ENCODE measurements at regions not wholly inside any gene's neighbourhood (a gene's known extent, or its start where the extent isn't known, plus 50 kb on each side); places are given as distances from the start of the nearest gene placed in this dataset.

DNA sequence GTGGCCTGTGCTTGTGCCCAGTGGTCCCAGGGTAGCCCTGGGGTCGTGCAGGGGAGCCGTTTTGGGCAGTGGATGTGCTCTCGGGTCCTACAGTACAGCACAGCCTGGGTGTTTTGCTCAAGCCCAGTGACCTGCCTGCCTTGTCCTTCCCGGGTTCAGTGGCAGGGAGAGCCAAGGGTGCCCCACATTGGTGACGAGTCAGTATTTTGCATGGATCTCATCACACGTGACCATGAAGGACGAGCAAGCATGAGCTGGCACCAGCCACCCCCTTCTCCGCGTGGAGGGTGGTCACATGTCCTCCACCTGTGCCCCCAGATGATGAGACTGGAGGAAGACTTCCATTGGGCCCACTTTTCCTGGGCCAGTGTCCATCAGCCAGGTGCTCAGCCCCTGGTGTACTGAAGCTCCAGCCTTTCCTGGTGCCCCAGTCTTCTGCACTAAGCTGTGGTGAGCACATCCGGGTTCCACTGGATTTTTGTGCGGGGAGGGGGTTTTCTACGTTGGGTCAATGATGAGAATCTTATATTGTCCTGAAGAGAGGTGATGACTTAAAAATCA lies 197.5 kb downstream of the UBE3A start:
- Histone ChIP-seq H3K27ac (ENCODE audit: low read length) (no peak overlapping the region), H3K36me3 (ENCODE audit: low read depth, low read length) (no peaks in the 10 kb centered on the region), H3K9me3 (ENCODE audit: low read length) (peaks cover 5% of the 10 kb centered on the region; the same call in 1 of the 2 replicates), H3K4me3 (ENCODE audit: low read length) (no peak overlapping the region), H3K4me1 (ENCODE audit: insufficient read depth, low read length) (no peaks in the 10 kb centered on the region), H4K20me1 (ENCODE audit: low read length) (no peaks in the 10 kb centered on the region), H3K4me2 (ENCODE audit: low read length) (no peak overlapping the region), H3K9ac (ENCODE audit: low read length) (no peak overlapping the region), H3K9me2 (replicated peaks; ENCODE audit: low read length) (no peaks in the 10 kb centered on the region), H2AFZ (ENCODE audit: low read length) (no peak overlapping the region), H3F3A (ENCODE audit: low read length, unreplicated experiment) (no peaks in the 10 kb centered on the region), H3K79me2 (ENCODE audit: low read length) (no peaks in the 10 kb centered on the region), H3K27me3 (ENCODE audit: low read length) (no peaks in the 10 kb centered on the region)
- no TSS peak for BruUV-seq (replicated peaks)
- no peak for ATAC-seq
- no peak for DNase-seq
- CTCF ChIA-PET: no interaction called here
- no peak for TF ChIP-seq EZH2phosphoT487 (IDR thresholded peaks at IDR 0.05; ENCODE audit: borderline replicate concordance, low read length)
- TF ChIP-seq, protein P1, sequence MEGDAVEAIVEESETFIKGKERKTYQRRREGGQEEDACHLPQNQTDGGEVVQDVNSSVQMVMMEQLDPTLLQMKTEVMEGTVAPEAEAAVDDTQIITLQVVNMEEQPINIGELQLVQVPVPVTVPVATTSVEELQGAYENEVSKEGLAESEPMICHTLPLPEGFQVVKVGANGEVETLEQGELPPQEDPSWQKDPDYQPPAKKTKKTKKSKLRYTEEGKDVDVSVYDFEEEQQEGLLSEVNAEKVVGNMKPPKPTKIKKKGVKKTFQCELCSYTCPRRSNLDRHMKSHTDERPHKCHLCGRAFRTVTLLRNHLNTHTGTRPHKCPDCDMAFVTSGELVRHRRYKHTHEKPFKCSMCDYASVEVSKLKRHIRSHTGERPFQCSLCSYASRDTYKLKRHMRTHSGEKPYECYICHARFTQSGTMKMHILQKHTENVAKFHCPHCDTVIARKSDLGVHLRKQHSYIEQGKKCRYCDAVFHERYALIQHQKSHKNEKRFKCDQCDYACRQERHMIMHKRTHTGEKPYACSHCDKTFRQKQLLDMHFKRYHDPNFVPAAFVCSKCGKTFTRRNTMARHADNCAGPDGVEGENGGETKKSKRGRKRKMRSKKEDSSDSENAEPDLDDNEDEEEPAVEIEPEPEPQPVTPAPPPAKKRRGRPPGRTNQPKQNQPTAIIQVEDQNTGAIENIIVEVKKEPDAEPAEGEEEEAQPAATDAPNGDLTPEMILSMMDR (conservative IDR thresholded peaks at IDR 0.05; ENCODE audit: low read depth, low read length): no peak
- no peak for TF ChIP-seq EZH2 (IDR thresholded peaks at IDR 0.05; ENCODE audit: low read length, unreplicated experiment)
- POLR2A ChIA-PET (ENCODE audit: unreplicated experiment): no interaction called here
- intact Hi-C loops (cut with micrococcal nuclease): no loop called here

DNA sequence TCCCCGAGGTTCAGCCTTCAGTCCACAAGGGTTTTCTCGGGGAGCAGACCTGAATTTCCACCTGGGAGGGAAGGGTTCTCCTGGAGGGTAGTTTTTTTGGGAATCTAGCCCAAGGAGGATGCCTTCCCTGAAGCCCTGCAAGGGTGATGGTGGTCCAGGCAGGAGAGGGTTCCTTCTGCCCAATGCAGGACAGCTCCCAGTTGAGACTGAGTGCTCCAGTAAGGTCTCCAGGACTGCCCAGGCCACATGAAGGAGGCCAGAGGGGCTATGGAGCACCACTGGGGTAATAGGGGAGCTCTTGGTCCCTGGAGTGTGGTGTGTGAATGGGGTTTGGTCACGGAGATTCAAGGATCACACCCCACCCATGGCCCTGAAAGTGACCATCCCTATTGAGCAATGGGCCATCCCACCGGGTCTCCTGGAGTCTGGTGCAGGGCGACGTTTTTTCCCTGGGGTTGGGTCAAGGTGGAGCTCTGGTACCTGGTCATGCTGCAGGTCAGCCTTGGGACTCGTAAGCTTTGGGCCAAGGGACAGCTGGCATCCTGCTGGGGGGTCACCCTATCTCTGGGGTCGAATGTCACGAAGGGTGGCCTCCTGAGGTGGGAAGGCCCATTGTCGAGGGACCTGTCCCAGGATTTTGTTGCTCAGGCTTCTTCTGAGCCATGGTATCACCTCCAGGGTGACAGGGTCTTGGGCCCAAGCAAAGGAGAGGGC lies 196.5 kb downstream of the UBE3A start:
- Histone ChIP-seq H3K4me2 (ENCODE audit: low read length) (no peak overlapping the region), H3K79me2 (ENCODE audit: low read length) (no peaks in the 10 kb centered on the region), H3K36me3 (ENCODE audit: low read depth, low read length) (no peaks in the 10 kb centered on the region), H3K27me3 (ENCODE audit: low read length) (no peaks in the 10 kb centered on the region), H3K27ac (ENCODE audit: low read length) (no peak overlapping the region), H3K4me1 (ENCODE audit: insufficient read depth, low read length) (no peaks in the 10 kb centered on the region), H2AFZ (ENCODE audit: low read length) (no peak overlapping the region), H4K20me1 (ENCODE audit: low read length) (no peaks in the 10 kb centered on the region), H3K9ac (ENCODE audit: low read length) (no peak overlapping the region), H3F3A (ENCODE audit: low read length, unreplicated experiment) (no peaks in the 10 kb centered on the region), H3K9me3 (ENCODE audit: low read length) (peaks cover 5% of the 10 kb centered on the region; the same call in 1 of the 2 replicates), H3K4me3 (ENCODE audit: low read length) (no peak overlapping the region), H3K9me2 (replicated peaks; ENCODE audit: low read length) (no peaks in the 10 kb centered on the region)
- ATAC-seq (no peak), DNase-seq (no peak)
- intact Hi-C loops (cut with micrococcal nuclease): no loop called here
- ChIA-PET POLR2A (ENCODE audit: unreplicated experiment) (no interaction called here), CTCF (no interaction called here)
- BruUV-seq (replicated peaks): no TSS peak
- TF ChIP-seq EZH2phosphoT487 (IDR thresholded peaks at IDR 0.05; ENCODE audit: borderline replicate concordance, low read length) (no peak), EZH2 (IDR thresholded peaks at IDR 0.05; ENCODE audit: low read length, unreplicated experiment) (no peak)
- TF ChIP-seq, protein P1 (conservative IDR thresholded peaks at IDR 0.05; ENCODE audit: low read depth, low read length): no peak

Data from PC-3 (cell line).